NCI-H2227 (cell line): ENCODE measurements at regions not wholly inside any gene's neighbourhood (a gene's known extent, or its start where the extent isn't known, plus 50 kb on each side); places are given as distances from the start of the nearest gene placed in this dataset.
"Not testable (repeated sequence)": the region's sequence is repeated elsewhere in the genome, so short reads cannot be mapped to it uniquely, and the experiment has no call there.

ENCODE experiments used
- DNase-seq: peaks from one replicate; lab custom pipeline; 2025; ENCODE audit not compliant: unreplicated experiment; lab: John Stamatoyannopoulos, UW

DNA sequence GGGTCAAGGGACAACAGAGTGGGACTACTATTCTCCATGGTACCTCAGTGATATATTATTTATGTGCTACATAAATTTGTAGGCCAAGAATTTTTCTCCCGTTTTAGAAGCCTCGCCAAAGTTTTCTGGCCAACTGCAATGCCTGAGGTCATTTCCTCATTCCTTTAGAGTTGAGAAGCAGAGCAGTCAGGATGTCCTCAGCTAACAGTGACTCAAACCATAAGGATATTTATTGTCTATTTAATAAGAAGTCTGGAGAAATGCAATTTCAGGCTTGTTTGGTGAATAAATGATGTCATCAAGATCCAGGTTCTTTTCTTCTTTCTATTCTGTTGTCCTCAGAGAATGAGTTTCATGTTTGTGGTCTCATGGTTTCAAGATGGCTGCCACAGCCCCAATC is 91.0 kb downstream of the ADCYAP1 start:
- DNase-seq = no peak

DNA sequence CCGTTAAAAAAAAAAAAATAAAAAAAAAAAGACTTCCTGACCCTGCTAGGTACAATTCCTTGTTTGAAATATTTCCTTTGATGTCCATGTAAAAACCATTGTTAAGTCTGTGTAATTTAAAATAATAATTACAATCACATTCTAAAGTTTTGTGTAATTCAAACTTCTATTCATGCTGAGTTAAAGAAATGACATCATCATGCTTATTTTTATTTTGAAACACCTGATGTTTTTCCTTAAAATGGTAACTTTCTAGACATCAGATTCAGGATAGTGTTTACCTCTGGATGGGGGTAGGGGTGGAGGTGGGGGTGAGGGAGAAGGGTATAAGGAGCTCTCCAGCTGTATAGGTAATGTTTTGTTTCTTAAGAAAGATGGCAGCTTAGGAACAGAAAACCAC is 92.8 kb downstream of the ADCYAP1 start:
- no peak for DNase-seq

DNA sequence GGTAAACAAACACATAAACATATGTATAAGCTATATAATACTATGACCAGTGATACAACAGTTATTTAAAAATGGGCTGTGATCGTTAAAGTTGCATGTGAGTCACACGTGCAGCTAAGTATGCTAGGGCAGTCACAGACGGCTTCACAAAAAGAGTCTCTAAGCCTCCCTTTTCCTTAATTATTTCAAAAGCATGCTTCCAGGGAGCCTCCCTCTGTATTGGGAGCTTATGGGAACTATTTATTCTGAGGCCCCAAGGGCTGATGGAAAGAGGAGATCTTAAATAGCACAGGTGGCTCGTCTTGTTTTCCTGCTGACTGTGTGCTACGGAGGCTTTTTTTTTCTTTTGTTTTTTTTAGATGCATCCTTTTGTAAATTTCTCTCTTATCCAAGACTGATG is 94.3 kb downstream of the ADCYAP1 start:
- no peak for DNase-seq

DNA sequence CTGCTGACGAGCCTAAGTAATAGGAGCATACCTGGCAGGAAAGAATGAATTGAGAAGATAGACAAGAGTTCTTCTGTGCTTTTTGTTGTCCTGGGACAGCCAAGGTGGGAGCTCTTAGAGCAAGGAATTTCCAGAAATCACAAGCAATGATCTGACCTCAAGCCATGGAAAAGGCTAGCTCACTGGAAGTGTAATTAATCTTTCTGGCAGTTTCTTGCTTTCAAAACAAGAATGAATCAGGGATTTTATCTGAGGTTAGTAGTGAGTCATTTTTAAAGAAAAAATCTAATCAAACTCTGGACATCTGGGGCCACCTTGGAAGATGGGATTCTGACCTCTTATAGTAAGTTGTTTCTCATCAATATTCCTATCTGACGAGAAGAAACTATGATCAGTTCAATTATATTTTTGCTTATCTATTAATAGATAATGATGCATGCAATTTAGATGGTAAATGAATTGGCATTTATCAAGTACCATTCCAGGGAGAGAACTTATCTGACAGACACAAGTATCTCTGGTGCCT is 98.0 kb downstream of the ADCYAP1 start:
- DNase-seq = no peak

DNA sequence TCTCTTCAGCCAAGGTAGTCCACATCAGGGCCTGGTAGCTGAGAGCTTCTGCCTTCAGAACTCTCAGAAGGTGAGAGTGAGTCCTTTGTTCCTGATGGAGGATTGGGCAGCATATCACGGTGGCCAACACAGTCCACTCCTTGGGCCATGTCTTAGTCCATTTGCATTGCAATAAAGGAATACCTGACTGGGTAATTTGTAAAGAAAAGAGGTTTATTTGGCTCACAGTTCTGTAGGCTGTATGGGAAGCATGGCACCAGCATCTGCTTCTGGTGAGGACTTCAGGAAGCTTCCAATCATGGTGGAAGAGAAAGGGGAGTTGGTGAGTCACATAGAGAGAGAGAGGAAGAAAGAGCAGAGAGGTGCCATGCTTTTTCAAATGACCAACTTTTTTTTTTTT is 98.8 kb downstream of the ADCYAP1 start:
- no peak for DNase-seq

DNA sequence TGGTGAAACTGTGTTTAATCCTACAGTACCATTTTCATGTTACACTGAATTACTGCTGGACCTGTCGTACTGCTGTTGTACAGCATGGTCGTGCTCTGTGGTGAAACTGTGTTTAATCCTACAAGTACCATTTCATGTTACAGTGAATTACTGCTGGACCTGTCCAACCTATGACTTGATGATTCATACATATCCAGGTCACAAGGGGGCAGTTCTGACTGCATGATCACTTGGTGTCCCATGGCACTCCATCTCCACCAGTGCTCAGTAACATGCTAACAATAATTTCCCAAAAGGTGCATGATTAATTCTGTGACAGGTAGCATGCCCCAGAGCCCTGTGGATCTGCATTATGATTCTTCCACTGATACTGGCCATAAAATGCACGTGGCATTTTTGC is 101.6 kb downstream of the ADCYAP1 start:
- no peak for DNase-seq

DNA sequence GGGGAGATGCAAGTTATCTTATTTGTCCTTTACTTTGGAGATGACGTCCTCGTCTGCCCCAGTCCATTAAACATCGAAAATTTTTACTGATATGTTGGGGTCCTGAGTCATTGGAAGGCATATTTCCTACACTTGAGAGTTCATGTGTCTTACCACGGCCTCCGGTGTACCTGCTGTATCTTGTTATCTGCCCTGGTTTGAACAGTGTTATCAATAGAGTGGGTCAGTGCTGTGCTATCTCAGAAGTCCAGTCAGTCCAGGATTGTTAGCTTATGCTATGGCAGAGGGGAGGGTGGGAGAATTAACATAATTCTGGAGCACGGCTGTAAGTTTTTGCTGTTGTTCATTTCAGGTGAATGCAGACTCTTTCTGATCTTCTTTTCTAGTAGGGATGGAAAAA is 102.3 kb downstream of the ADCYAP1 start:
- DNase-seq = no peak

DNA sequence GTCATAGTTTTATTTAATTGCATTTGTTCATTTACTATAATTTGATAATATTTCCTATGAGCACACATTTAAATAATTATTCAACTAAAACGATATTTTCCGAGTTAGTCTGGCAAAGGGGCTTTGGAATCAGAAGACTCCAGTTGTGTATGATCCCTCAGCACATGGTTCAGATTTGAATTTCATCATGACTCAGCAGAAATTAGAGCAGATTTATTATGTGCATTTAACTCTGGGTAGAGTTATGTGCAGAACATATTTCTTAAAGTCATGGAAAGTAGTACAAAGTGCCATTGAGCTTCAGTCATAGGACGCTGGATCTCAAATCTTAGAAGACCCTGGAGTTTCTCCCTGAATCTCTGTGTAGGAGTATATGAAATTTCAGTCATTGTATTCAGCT is 106.7 kb downstream of the ADCYAP1 start:
- no peak for DNase-seq

DNA sequence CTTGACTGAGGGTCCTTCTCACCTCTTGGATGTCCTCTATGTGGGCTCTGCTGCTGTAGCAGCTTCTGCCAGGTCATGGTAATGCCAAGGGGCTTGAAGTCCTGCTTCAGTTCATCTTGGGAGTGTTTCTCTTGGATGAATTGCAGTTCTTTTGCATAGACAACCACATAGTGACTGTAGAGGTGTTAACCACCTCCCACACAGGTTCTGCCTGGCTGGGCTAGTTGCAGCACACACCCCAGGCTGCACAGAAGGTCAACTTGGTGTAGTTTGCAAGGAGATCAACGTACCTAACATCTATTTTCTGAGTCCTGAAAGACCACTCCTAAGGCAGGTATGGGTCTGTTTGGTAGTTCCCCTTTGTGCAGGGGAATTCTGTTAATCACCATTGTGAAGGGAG is 108.1 kb downstream of the ADCYAP1 start:
- DNase-seq = no peak

DNA sequence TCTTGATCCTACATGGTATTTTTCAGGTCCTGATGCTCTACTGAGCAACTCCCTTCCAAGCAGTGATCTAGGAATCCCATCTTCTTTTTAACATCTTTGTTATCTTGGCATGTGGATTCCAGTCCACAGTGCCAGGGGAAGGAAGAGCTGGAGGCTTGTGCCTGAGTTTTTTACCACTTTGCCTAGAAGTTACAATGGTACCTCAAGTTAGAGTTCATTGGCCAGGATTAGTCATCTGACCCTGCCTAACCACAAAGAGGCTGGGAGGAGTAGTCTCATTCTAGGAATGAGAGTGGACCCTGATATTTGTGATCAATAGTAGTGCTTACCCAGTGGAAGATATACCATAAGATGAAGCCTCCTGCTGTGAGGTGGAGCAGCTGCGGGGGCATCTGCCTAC is 109.3 kb downstream of the ADCYAP1 start:
- no peak for DNase-seq

DNA sequence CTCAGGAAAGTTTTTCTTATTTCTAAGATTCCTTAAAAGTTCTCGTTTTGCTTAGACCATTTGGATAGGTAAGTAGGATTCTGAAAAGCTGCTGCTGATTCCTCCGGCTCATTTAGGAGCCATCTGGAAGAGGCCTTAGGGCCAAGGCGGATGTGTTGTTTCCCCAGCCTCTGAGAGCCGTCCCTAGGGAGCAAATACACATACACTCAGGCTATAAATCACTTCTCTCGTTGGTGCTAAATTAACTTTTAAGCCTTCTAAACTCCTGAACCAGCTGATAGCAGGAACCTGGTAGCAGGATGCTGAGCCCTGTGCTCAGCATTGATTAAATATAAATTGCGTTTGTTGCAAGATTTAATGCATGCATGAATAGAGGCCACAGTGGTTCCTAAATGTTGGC is 109.8 kb downstream of the ADCYAP1 start:
- no peak for DNase-seq

DNA sequence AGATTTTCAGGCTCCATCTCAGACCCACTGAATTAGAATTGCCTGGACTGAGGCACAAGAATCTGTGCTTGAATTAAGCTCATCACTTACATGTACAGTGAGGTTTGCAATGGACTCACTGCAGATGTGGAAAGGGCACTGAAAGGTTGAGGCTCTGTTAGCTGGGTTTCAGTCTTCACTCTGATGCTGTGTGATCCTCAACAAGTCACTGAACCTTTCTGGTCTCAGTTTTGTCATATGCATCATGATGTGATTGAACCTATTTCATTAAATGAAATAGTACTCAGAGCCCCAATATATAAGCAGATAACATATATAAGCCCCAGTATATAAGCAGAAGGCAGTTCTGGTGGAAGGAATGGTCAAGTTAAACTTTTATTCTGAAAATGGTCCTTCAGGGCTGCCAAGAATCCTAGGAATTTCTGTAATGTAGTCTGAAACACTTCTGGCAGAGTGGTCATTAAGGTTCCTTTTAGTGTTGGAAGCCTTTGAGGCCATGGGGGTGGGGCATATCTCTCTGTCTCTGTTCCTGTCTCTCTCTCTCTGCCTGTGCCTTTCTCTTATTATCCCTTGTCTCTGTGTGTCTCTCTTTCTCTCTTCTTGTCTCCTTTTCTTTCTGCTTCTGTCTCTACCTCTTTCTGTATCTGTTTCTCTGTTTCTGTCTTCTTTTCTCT is 110.4 kb downstream of the ADCYAP1 start:
- DNase-seq = no peak

DNA sequence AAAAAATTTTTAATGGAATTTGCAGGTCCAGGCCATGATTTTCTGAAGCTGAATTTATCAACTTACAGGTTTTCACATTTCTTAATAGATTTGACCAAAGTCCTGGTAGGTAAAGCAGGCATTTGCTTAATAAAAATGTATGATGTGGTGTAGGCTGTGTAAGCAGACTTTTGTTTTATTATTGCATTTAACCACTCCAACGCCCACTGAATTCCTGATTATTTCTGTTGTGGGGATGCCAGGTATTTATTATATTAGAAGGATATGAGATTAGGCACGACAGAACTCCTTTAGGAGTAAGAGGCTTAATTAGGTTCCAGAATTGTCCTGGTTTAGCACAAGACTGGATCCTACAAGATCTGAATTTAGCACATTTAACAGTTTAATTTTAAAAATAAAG is 111.1 kb downstream of the ADCYAP1 start:
- no peak for DNase-seq

DNA sequence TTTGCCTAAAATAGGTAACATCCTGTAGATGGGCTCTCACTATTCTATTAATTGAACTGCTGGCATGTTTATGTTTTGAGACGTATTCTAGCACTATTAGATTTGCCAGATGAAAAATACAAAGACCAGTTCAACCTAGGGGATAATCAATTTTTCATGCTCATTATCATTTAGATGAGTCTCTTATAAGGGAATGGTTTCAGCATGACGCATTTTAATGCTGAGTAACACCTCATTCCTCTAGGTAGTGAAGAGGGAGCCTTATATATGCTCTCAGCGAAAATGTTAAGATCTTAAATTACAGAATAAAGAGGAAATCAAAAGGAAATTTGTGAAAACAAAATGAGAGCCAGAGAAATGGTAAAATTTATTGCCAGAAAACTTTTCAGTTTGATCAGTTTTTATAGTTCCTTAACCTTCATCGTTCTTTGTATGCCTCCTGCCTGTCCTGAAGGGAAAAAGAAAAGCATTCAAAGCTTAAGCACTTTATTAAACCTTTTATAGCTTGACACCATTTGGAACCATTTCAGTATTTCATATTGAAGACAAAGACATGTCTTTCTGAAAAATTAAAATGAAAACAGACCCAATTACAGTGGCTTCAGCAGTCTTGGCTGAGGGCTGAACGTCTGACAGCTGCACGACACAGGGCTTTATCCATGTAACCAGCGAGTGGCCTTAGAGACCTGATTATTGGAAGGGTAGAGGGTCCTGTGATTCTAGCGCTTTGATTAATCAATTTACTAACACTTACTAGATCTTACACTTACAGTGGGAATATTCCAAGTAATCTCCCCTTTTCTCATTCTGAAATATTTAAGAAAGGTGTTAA is 112.8 kb downstream of the ADCYAP1 start:
- DNase-seq = no peak

DNA sequence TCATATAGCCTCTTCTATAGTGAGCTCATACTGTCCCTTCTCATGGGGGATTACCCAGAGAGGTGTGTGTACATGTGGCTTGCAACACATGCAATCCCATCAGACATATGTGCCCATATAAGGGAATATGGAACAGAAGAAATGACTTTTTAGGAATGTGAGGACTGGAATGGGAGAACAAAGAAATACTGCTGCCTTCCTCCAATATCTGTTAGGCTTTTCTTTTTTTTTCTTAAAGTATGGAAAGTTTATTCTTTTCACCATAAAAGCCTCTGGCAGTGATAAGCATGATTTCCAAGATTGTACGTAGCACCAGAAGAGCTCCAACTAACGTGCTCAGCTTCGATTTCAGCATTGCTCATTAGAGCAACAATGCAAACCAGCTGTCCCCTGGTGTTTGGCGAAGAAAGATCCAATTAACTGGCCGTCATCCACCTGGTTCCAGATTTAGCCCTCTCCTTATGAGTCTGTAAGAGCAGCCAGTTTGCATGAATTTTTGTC is 113.6 kb downstream of the ADCYAP1 start:
- DNase-seq = no peak

DNA sequence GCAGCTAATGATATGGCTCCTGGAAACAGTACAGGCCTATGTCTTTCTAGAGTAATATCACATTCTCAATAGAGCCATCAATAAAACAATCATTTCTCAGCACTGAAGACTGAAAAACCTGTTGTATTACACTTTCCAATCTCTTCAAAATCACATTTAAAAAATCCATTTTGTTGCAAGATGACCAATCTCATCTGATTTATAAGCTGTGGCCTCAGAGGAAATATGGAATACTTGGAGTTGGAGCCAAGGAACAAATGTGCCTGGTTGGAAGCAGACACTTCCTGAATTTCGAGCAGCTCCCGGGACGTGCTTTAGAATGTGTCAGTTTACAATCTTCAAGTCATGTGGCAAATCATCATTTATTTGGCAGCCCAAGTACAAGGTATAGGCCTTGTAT is 114.5 kb downstream of the ADCYAP1 start:
- DNase-seq = no peak

DNA sequence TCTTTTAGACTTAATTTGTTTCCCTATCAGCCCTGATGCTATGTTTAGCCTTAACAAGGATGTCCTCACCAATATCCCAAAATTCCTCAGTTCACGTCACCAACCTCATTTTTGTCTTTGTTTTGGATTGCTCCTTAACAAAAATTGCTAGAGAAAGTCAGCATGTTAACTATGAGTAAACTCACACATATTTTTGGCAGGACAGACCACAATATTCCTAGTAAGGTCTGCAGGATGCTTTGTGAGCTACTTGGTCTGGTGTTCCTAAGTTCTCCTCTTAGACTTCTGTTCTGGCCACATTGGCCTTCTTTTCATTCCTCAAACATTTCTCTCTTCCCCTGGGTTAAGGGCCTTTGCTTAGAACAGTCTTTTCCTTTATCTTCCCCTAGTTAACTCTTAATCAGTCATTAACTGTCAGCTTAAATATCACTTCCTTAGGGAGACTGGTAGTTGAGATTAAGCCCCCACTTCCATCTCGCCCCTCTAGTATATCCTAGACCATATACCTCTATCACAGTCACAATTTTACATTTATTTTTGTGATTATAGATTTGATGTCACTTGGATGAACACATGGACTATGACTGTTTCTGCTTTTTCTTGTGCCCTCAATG is 116.2 kb downstream of the ADCYAP1 start:
- DNase-seq = no peak

DNA sequence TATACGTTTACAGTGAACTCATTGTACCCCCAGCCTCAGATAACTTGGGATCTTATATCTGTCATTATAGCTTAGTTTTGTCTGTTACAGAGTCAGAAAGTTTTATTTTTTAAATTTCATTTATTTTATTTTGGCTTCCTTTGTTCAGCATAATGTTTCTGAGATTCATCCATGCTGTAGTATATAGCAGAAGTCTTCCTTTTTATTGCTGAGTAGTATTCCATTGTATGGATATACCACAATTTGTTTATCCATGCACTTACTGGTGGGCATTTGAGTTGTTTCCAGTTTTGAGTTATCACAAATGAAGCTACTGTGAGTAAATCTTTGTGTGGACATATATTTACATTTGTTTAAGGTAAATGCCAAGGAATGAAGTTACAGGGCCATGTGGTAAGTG is 122.3 kb downstream of the ADCYAP1 start:
- no peak for DNase-seq

DNA sequence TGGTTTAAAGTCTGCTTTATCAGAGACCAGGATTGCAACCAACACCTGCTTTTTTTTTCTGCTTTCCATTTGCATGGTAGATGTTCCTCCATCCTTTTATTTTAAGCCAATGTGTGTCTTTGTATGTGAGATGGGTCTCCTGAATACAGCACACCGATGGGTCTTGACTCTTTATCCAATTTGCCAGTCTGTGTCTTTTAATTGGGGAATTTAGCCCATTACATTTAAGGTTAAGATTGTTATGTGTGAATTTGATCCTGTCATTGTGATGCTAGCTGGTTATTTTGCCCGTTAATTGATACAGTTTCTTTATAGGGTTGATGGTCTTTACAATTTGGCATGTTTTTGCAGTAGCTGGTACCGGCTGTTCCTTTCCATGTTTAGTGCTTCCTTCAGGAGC is 128.4 kb downstream of the ADCYAP1 start:
- DNase-seq = not testable (repeated sequence)

DNA sequence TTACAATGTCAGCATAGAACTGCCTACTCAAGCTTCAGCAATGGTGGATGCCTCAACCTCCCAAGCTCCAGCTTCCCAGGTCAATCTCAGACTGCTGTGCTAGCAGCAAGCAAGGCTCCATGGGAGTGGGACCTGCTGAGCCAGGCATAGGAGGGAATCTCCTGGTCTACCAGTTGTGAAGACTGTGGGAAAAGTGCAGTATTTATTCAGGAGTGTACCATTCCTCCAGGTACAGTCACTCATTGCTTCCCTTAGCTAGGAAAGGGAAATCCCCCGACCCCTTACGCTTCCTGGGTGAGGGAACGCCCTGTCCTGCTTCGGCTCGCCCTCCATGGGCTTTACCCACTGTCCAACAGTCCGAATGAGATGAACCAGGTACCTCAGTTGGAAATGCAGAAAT is 130.3 kb downstream of the ADCYAP1 start:
- DNase-seq = no peak

DNA sequence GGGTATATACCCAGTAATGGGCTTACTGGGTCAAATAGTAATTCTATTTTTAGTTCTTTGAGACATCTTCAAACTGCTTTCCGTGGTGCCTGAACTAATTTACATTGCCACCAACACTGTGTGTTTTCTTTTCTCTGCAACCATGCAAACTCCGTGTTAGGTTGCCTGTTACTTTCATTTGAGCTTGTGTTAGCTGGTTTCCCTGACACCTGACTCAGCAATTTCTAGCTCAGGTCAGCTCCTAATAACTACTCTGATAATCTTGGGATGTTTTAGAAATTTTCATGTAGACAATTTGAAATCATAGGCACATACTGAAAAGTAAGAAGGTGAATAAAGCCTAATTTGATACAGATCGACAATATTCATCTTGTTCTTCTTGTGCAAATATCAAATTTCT is 132.3 kb downstream of the ADCYAP1 start:
- DNase-seq = no peak

DNA sequence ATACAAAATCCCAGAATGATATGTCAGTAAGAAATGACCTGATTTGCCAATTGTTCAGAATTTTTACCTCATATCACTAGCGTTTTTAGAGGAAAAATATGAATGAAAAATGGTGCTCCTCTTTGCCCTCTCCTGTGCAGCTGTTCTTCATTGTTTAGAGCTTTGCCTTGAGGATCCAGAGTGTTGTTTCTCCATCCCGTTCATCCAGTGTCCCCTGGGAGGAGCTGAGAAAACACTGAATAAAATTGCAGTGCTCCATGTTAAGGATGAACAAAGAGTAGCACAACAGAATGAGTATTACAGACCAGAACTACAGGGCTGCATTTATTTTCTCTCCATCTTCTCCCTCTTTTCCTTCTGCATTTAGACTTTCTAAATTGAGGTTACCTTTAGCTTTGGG is 133.1 kb downstream of the ADCYAP1 start:
- DNase-seq = no peak
